ENCODE measurements at regions not wholly inside any gene's neighbourhood (a gene's known extent, or its start where the extent isn't known, plus 50 kb on each side); places are given as distances from the start of the nearest gene placed in this dataset.

DNA sequence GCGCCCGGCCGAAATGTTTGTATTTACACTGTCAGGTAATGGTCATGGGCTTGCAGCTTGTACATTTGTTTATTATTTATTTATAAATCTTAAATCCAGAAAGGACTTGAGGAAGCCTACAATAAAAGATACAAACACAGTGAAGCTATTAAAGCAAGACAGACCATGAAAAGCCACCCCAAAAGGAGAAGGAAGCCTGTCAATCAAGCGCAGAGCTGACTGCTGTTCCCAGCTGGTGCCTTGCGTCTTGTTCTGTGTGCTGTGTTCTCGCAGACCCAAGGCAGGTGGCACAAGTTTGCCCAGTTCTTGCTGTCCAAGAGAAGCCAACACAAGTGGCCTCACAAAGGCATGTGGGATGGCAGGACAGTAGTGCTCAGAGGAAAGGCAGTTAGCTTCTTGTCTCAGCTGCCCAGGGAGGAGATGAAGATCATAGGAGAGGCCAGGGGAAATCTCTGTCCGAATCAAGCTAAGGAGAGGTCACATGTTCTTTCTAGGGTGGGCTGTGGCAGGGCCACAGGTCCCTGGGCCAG, 73.2 kb downstream of the SLC25A47 start:
- no peak overlapping the region for H3K9ac ChIP-seq (ENCODE audit: low read length)
- peaks cover 29% of the 10 kb centered on the region for H3K4me1 ChIP-seq (ENCODE audit: low read length)
- no peaks in the 10 kb centered on the region for H3K27me3 ChIP-seq (ENCODE audit: low read depth, low read length)
- TF ChIP-seq, protein P1, sequence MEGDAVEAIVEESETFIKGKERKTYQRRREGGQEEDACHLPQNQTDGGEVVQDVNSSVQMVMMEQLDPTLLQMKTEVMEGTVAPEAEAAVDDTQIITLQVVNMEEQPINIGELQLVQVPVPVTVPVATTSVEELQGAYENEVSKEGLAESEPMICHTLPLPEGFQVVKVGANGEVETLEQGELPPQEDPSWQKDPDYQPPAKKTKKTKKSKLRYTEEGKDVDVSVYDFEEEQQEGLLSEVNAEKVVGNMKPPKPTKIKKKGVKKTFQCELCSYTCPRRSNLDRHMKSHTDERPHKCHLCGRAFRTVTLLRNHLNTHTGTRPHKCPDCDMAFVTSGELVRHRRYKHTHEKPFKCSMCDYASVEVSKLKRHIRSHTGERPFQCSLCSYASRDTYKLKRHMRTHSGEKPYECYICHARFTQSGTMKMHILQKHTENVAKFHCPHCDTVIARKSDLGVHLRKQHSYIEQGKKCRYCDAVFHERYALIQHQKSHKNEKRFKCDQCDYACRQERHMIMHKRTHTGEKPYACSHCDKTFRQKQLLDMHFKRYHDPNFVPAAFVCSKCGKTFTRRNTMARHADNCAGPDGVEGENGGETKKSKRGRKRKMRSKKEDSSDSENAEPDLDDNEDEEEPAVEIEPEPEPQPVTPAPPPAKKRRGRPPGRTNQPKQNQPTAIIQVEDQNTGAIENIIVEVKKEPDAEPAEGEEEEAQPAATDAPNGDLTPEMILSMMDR (IDR thresholded peaks at IDR 0.05; ENCODE audit: low read depth, low read length), result no peak
- TF ChIP-seq EZH2phosphoT487 (IDR thresholded peaks at IDR 0.05; ENCODE audit: low read depth), result no peak
- no peak overlapping the region for H3K4me3 ChIP-seq (ENCODE audit: low read length)
- H3K79me2 ChIP-seq (ENCODE audit: low read length), result no peaks in the 10 kb centered on the region
- no peaks in the 10 kb centered on the region for H3K9me3 ChIP-seq (ENCODE audit: insufficient read depth, low read length)
- H2AFZ ChIP-seq (ENCODE audit: low read depth, low read length), result no peak overlapping the region
- no peaks in the 10 kb centered on the region for H4K20me1 ChIP-seq (ENCODE audit: insufficient read depth, low read length)
- no peaks in the 10 kb centered on the region for H3K36me3 ChIP-seq (replicated peaks; ENCODE audit: low read depth, low read length)
- no peak overlapping the region for H3K4me2 ChIP-seq (ENCODE audit: low read length)
- H3K27ac ChIP-seq (ENCODE audit: low read length), result no peak overlapping the region

DNA sequence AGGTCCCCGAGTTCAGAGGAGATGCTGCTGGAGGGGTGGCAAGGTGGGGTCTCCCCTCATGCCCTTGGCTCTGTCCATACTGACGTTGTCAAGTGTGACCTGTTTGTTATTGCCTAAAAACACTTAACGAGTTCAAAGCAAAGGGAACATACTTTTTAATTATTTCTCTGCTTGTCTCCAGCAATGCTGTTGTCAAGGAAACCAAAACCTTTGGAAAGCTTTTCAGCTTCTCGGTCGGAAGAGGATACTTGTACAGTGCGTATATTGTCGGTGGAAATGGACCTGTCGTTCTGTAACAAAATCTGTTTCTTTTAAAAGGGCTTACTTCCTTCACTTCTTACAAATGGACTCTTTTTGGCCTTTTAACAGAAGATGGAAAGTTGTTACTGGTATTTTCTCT, 73.9 kb downstream of the SLC25A47 start:
- Histone ChIP-seq H3K4me2 (ENCODE audit: low read length) (no peak overlapping the region), H3K9ac (ENCODE audit: low read length) (no peak overlapping the region), H3K4me1 (ENCODE audit: low read length) (peaks cover 35% of the 10 kb centered on the region), H4K20me1 (ENCODE audit: insufficient read depth, low read length) (no peaks in the 10 kb centered on the region), H3K4me3 (ENCODE audit: low read length) (no peak overlapping the region), H3K27me3 (ENCODE audit: low read depth, low read length) (no peaks in the 10 kb centered on the region), H2AFZ (ENCODE audit: low read depth, low read length) (no peak overlapping the region), H3K36me3 (replicated peaks; ENCODE audit: low read depth, low read length) (no peaks in the 10 kb centered on the region), H3K79me2 (ENCODE audit: low read length) (no peaks in the 10 kb centered on the region), H3K9me3 (ENCODE audit: insufficient read depth, low read length) (no peaks in the 10 kb centered on the region), H3K27ac (ENCODE audit: low read length) (no peak overlapping the region)
- TF ChIP-seq, protein P1 (IDR thresholded peaks at IDR 0.05; ENCODE audit: low read depth, low read length), result no peak
- TF ChIP-seq EZH2phosphoT487 (IDR thresholded peaks at IDR 0.05; ENCODE audit: low read depth), result no peak

DNA sequence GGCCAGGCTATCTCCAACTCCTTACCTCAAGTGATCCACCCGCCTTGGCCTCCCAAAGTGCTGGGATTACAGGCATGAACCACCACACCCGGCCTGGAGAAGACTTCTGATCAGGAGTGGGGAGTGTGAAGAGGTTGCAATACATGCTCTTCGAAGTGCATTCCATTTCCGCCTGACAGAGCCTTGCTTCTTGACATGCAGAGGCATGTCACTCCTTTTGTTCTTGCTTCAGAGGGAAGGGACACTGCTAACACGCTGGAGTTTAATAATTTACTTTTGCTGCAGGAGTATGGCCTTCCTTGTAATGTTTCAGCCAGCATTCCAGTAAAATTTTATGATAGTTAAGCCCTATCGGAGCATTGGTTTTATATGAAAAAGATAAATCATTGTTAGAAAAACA, 74.9 kb downstream of the SLC25A47 start:
- H2AFZ ChIP-seq (ENCODE audit: low read depth, low read length), result no peak overlapping the region
- TF ChIP-seq, protein P1 (IDR thresholded peaks at IDR 0.05; ENCODE audit: low read depth, low read length), result no peak
- TF ChIP-seq EZH2phosphoT487 (IDR thresholded peaks at IDR 0.05; ENCODE audit: low read depth), result no peak
- no peaks in the 10 kb centered on the region for H3K79me2 ChIP-seq (ENCODE audit: low read length)
- no peaks in the 10 kb centered on the region for H3K9me3 ChIP-seq (ENCODE audit: insufficient read depth, low read length)
- no peaks in the 10 kb centered on the region for H3K36me3 ChIP-seq (replicated peaks; ENCODE audit: low read depth, low read length)
- H3K4me3 ChIP-seq (ENCODE audit: low read length), result no peak overlapping the region
- H3K27me3 ChIP-seq (ENCODE audit: low read depth, low read length), result no peaks in the 10 kb centered on the region
- H3K4me1 ChIP-seq (ENCODE audit: low read length), result peaks cover 33% of the 10 kb centered on the region
- no peaks in the 10 kb centered on the region for H4K20me1 ChIP-seq (ENCODE audit: insufficient read depth, low read length)
- H3K9ac ChIP-seq (ENCODE audit: low read length), result no peak overlapping the region
- no peak overlapping the region for H3K27ac ChIP-seq (ENCODE audit: low read length)
- no peak overlapping the region for H3K4me2 ChIP-seq (ENCODE audit: low read length)

DNA sequence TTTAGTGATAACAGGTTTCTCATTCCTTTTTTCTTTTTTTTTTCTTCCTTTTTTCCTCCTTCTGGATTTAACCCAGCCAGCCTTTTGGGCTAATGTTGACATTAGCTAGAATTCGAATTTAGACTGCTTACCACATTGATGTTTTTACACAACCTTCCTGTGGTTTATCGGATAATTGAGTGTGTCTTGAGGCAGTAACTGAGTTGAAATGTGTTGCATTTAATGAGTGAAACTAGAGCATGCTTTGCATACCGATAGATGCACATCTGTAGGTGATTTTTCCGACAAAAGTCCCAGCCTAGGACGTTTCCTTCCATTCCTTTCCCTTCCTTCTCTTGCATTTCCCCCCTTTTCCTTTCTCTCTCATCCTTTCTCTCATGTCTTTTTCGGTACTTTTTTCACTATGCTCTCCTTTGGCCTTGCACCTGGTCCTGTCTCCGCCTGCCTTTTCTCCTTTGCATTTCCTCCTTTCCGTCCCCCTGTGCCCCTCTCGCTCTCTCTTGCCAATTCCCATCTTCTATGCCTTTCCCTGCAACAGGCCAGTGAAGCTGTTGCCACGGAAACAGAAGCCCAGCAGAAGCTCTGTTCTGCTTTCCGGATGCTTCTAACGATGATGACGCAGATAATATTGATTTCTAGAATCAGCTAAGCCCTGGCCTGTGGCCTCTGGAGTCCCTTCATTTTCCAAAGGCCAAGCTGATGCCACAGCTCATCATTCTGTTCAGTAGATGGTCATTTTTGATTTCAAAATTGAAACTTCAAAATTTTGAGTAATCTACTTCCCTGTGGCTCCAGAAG, 76.1 kb downstream of the SLC25A47 start:
- no peaks in the 10 kb centered on the region for H3K36me3 ChIP-seq (replicated peaks; ENCODE audit: low read depth, low read length)
- peak overlapping the region; percentile 28 for H3K4me3 ChIP-seq (ENCODE audit: low read length)
- no peak for TF ChIP-seq EZH2phosphoT487 (IDR thresholded peaks at IDR 0.05; ENCODE audit: low read depth)
- TF ChIP-seq, protein P1 (IDR thresholded peaks at IDR 0.05; ENCODE audit: low read depth, low read length), result no peak
- H3K27ac ChIP-seq (ENCODE audit: low read length), result no peak overlapping the region; the same call in 1 of the 2 replicates
- H4K20me1 ChIP-seq (ENCODE audit: insufficient read depth, low read length), result no peaks in the 10 kb centered on the region
- H3K27me3 ChIP-seq (ENCODE audit: low read depth, low read length), result no peaks in the 10 kb centered on the region
- H3K79me2 ChIP-seq (ENCODE audit: low read length), result no peaks in the 10 kb centered on the region
- H3K9ac ChIP-seq (ENCODE audit: low read length), result no peak overlapping the region
- H2AFZ ChIP-seq (ENCODE audit: low read depth, low read length), result no peak overlapping the region
- H3K4me1 ChIP-seq (ENCODE audit: low read length), result peaks cover 29% of the 10 kb centered on the region
- peak overlapping the region; percentile 63 for H3K4me2 ChIP-seq (ENCODE audit: low read length)
- no peaks in the 10 kb centered on the region for H3K9me3 ChIP-seq (ENCODE audit: insufficient read depth, low read length)

All from OCI-LY3 (cell line).